ENCODE measurements at regions not wholly inside any gene's neighbourhood (a gene's known extent, or its start where the extent isn't known, plus 50 kb on each side); places are given as distances from the start of the nearest gene placed in this dataset.

DNA sequence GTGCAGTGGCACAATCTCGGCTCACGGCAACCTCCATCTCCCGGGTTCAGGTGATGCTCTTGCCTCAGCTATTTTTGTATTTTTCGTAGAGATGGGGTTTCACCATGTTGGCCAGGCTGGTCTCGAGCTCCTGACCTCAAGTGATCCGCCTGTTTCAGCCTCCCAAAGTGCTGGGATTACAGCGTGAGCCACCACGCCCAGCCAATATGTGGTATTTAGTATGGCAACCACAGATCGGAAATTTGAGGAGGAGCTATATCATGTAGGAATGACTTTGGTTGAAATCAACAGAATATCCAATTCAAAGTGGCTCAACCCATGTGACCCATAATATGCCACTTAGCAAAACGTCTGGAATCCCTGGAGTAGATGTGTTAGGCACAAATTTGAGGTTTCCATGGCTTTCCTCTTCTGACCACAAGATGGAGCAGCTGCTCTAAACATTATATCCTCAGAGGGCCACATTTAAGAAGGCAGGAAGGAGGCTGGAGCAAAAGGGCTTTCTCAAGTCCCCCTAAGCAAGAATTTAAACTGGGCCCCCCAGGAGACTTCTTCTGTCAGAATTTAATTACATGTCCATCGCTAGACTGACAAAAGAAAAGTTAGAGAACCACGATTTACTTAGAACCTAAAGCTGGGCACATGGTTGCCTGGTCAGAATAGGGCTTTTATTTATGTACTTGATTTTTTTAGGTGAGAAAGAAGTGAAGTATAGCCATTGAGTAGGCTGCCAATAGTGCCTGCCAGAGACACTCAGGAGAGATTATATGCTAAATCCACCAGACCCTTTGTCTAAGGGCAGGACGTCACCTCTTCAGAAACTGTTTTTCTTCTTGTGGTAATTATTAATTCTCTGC is 49.6 kb upstream of the ITSN2 start (continued):
- TF ChIP-seq, protein P1, sequence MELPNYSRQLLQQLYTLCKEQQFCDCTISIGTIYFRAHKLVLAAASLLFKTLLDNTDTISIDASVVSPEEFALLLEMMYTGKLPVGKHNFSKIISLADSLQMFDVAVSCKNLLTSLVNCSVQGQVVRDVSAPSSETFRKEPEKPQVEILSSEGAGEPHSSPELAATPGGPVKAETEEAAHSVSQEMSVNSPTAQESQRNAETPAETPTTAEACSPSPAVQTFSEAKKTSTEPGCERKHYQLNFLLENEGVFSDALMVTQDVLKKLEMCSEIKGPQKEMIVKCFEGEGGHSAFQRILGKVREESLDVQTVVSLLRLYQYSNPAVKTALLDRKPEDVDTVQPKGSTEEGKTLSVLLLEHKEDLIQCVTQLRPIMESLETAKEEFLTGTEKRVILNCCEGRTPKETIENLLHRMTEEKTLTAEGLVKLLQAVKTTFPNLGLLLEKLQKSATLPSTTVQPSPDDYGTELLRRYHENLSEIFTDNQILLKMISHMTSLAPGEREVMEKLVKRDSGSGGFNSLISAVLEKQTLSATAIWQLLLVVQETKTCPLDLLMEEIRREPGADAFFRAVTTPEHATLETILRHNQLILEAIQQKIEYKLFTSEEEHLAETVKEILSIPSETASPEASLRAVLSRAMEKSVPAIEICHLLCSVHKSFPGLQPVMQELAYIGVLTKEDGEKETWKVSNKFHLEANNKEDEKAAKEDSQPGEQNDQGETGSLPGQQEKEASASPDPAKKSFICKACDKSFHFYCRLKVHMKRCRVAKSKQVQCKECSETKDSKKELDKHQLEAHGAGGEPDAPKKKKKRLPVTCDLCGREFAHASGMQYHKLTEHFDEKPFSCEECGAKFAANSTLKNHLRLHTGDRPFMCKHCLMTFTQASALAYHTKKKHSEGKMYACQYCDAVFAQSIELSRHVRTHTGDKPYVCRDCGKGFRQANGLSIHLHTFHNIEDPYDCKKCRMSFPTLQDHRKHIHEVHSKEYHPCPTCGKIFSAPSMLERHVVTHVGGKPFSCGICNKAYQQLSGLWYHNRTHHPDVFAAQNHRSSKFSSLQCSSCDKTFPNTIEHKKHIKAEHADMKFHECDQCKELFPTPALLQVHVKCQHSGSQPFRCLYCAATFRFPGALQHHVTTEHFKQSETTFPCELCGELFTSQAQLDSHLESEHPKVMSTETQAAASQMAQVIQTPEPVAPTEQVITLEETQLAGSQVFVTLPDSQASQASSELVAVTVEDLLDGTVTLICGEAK (IDR thresholded peaks at IDR 0.05; ENCODE audit: borderline replicate concordance): no peak
- TF ChIP-seq, protein P2, sequence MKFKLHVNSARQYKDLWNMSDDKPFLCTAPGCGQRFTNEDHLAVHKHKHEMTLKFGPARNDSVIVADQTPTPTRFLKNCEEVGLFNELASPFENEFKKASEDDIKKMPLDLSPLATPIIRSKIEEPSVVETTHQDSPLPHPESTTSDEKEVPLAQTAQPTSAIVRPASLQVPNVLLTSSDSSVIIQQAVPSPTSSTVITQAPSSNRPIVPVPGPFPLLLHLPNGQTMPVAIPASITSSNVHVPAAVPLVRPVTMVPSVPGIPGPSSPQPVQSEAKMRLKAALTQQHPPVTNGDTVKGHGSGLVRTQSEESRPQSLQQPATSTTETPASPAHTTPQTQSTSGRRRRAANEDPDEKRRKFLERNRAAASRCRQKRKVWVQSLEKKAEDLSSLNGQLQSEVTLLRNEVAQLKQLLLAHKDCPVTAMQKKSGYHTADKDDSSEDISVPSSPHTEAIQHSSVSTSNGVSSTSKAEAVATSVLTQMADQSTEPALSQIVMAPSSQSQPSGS (IDR thresholded peaks at IDR 0.05; ENCODE audit: low read length): no peak
- TF ChIP-seq NR2C2 (IDR thresholded peaks at IDR 0.05; ENCODE audit: borderline replicate concordance, control insufficient read depth, insufficient read length, low read depth): no peak
- no peak for TF ChIP-seq NBN (IDR thresholded peaks at IDR 0.05)
- TF ChIP-seq EZH2 (IDR thresholded peaks at IDR 0.05; ENCODE audit: borderline replicate concordance, control insufficient read depth, low read depth, low read length): no peak
- no peak for TF ChIP-seq IKZF2 (IDR thresholded peaks at IDR 0.05)
- TF ChIP-seq HDAC6 (IDR thresholded peaks at IDR 0.05; ENCODE audit: unreplicated experiment): no peak
- TF ChIP-seq RB1 (IDR thresholded peaks at IDR 0.05; ENCODE audit: borderline replicate concordance): no peak
